GM12878 (cell line): ENCODE measurements at regions not wholly inside any gene's neighbourhood (a gene's known extent, or its start where the extent isn't known, plus 50 kb on each side); places are given as distances from the start of the nearest gene placed in this dataset.

Experiments
- ATAC-seq: fragments of 200-7000 bp; cut with Tn5 transposase; 3 replicates; pipeline ENCODE4 v1.9.1; 2020; ENCODE audit warnings: mild to moderate bottlenecking, moderate library complexity
- BruUV-seq: library from RNA; stranded (reverse); fragments of 400-500 nt; replicated peaks from 2 replicates; lab custom pipeline; 2021; lab: Mats Ljungman, UMichigan
- CTCF ChIA-PET: fragments of 300-600 bp; sonication (Branson Sonifier 250); formaldehyde crosslinking; extraction: SDS; loops from one replicate; lab custom pipeline; 2021; ENCODE audit warnings: inconsistent platforms; lab: Yijun Ruan, JAX
- POLR2A ChIA-PET: fragments of 350-600 bp; formaldehyde crosslinking; extraction: SDS; loops from one replicate; lab custom pipeline; 2021; ENCODE audit warnings: inconsistent platforms; lab: Charles Lee
- RAD21 ChIA-PET: fragments of 300-600 bp; sonication (Branson Sonifier 250); formaldehyde crosslinking; loops from one replicate; lab custom pipeline; 2023; ENCODE audit warnings: antibody characterized with exemption; ENCODE audit not compliant: unreplicated experiment; lab: Charles Lee
- SMC1A ChIA-PET: fragments of 300-600 bp; sonication (Branson Sonifier 250); formaldehyde crosslinking; loops from one replicate; lab custom pipeline; 2023; ENCODE audit not compliant: unreplicated experiment, uncharacterized antibody; lab: Charles Lee
- DNase-seq: peaks from one replicate; pipeline ENCODE4 v3.0.0-alpha.2; 2011; ENCODE audit warnings: low read depth, low spot score
- FAIRE-seq: peaks from 3 replicates; lab custom pipeline; 2011; peaks lifted over from hg19 to GRCh38; lab: Jason Lieb, UNC
- H2AFZ ChIP-seq: 2 replicates; pipeline ENCODE4 v1.6.0; 2011; ENCODE audit warnings: low read depth, low read length, control low read depth; ENCODE audit not compliant: control insufficient read depth
- H3K27ac ChIP-seq: 2 replicates; pipeline ENCODE4 v1.5.1; 2011; ENCODE audit warnings: control low read depth; ENCODE audit not compliant: control insufficient read depth, insufficient read depth
- H3K27me3 ChIP-seq, 2 experiments: replicated peaks in 1 of 2; 2 replicates each; pipeline versions ENCODE4 v1.6.0 to v1.6.1; 2011; ENCODE audit warnings: low read length in 1 of 2; ENCODE audit not compliant: control insufficient read depth in 2 of 2, insufficient read depth in 2 of 2
- H3K36me3 ChIP-seq, 2 experiments: 2 replicates each; pipeline ENCODE4 v1.5.1; 2011; ENCODE audit warnings: low read length in 1 of 2; ENCODE audit not compliant: control insufficient read depth in 2 of 2, insufficient read depth in 2 of 2
- H3K4me1 ChIP-seq: 2 replicates; pipeline ENCODE4 v1.6.1; 2011; ENCODE audit warnings: mild to moderate bottlenecking, low read length, moderate library complexity, mixed read lengths; ENCODE audit not compliant: control insufficient read depth, insufficient read depth
- H3K4me2 ChIP-seq: 2 replicates; pipeline ENCODE4 v1.6.0; 2011; ENCODE audit warnings: control low read depth; ENCODE audit not compliant: control insufficient read depth, insufficient read depth
- H3K4me3 ChIP-seq: fragments of 200-600 bp; sonication (generic); 2 replicates; pipeline ENCODE4 v1.5.1; 2016
- H3K79me2 ChIP-seq: 2 replicates; pipeline ENCODE4 v1.6.0; 2011; ENCODE audit warnings: low read length; ENCODE audit not compliant: control insufficient read depth, insufficient read depth
- H3K9ac ChIP-seq: 2 replicates; pipeline ENCODE4 v1.8.0; 2011; ENCODE audit warnings: low read length, control low read depth, mixed read lengths; ENCODE audit not compliant: control insufficient read depth, insufficient read depth
- H3K9me3 ChIP-seq: replicated peaks from 3 replicates; pipeline ENCODE4 v1.5.1; 2011; ENCODE audit warnings: mild to moderate bottlenecking, low read length; ENCODE audit not compliant: control insufficient read depth, insufficient read depth
- H4K20me1 ChIP-seq: 2 replicates; pipeline ENCODE4 v1.6.0; 2011; ENCODE audit not compliant: control insufficient read depth, insufficient read depth
- CEBPB ChIP-seq, 2 experiments: fragments of 150-350 bp in 1 of 2; IDR thresholded peaks; 2 replicates each; pipeline ENCODE4 v1.6.1; 2012 to 2014; ENCODE audit warnings: low read depth in 2 of 2, low read length in 2 of 2, borderline replicate concordance in 1 of 2, inconsistent platforms in 1 of 2
- CREB1 ChIP-seq: IDR thresholded peaks from 2 replicates; pipeline ENCODE4 v1.6.1; 2012; ENCODE audit warnings: low read depth, mild to moderate bottlenecking, inconsistent platforms
- ETV6 ChIP-seq, 2 experiments: fragments of 450-650 bp in 1 of 2; IDR thresholded peaks in 1 of 2; conservative IDR thresholded peaks in 1 of 2; 2 replicates each; pipeline ENCODE4 v1.6.1; 2014; ENCODE audit warnings: antibody characterized with exemption in 1 of 2, borderline replicate concordance in 1 of 2, low read depth in 1 of 2, mild to moderate bottlenecking in 1 of 2, moderate library complexity in 1 of 2
- IRF4 ChIP-seq: IDR thresholded peaks from 2 replicates; pipeline ENCODE4 v1.6.1; 2011; ENCODE audit warnings: low read depth, low read length
- MEF2A ChIP-seq: IDR thresholded peaks from 2 replicates; pipeline ENCODE4 v1.6.1; 2011; ENCODE audit warnings: low read depth, mild to moderate bottlenecking, low read length, moderate library complexity; ENCODE audit not compliant: insufficient read depth
- MTA2 ChIP-seq: fragments of 450-650 bp; IDR thresholded peaks from 2 replicates; pipeline ENCODE4 v1.6.1; 2016; ENCODE audit warnings: low read depth, mild to moderate bottlenecking, moderate library complexity
- MYB ChIP-seq: fragments of 150-350 bp; IDR thresholded peaks from 2 replicates; pipeline ENCODE4 v1.6.1; 2014; ENCODE audit warnings: mild to moderate bottlenecking, low read depth, low read length, borderline replicate concordance
- NR2C1 ChIP-seq: fragments of 450-650 bp; IDR thresholded peaks from 2 replicates; pipeline ENCODE4 v1.6.1; 2017; ENCODE audit warnings: antibody characterized with exemption, mild to moderate bottlenecking, moderate library complexity
- PBX3 ChIP-seq: IDR thresholded peaks from 2 replicates; pipeline ENCODE4 v1.6.1; 2011; ENCODE audit warnings: mild to moderate bottlenecking, low read depth, low read length, moderate library complexity; ENCODE audit not compliant: insufficient replicate concordance
- RELA ChIP-seq: fragments of 450-650 bp; IDR thresholded peaks from 2 replicates; pipeline ENCODE4 v1.8.0; 2014; ENCODE audit warnings: borderline replicate concordance; ENCODE audit not compliant: partially characterized antibody
- SP1 ChIP-seq: IDR thresholded peaks from one replicate; pipeline ENCODE4 v1.6.1; 2011; ENCODE audit warnings: low read depth, low read length
- STAT3 ChIP-seq: IDR thresholded peaks from 2 replicates; pipeline ENCODE4 v1.6.1; 2011; ENCODE audit warnings: low read depth, low read length, improper control_type of control experiment
- ZBTB40 ChIP-seq: fragments of 450-650 bp; IDR thresholded peaks from 2 replicates; pipeline ENCODE4 v1.6.1; 2016; ENCODE audit warnings: mild to moderate bottlenecking, moderate library complexity, borderline replicate concordance
- ZNF622 ChIP-seq: fragments of 450-650 bp; IDR thresholded peaks from 2 replicates; pipeline ENCODE4 v1.6.1; 2017; ENCODE audit warnings: mild to moderate bottlenecking, inconsistent platforms
- WGBS: methylation state at CpG from one replicate; pipeline ENCODE4 v1.1.6; 2016; ENCODE audit warnings: low lambda C conversion rate; ENCODE audit not compliant: insufficient replicate concordance, insufficient coverage; ENCODE audit errors: missing lambda C conversion rate; 5-methylcytosine and 5-hydroxymethylcytosine counted together
- in situ Hi-C: fragments of 300-500 bp; cut with MboI; formaldehyde crosslinking; loops from 9 replicates; pipeline ENCODE4 v1.14.3; 2018; ENCODE audit warnings: mixed read lengths
- intact Hi-C: fragments of 100-400 bp; cut with micrococcal nuclease; formaldehyde crosslinking; loops from one replicate; pipeline ENCODE4 v1.14.2; 2022; ENCODE audit not compliant: unreplicated experiment

GRCh38 chr18:1708006-1708405 lies 803.3 kb downstream of the ADCYAP1 start:
- no peak overlapping the region for H3K4me3 ChIP-seq
- ATAC-seq (no peak), DNase-seq (no peak), FAIRE-seq (no peak)
- no peaks in the 10 kb centered on the region for H3K79me2 ChIP-seq
- H3K27me3 ChIP-seq = no peaks in the 10 kb centered on the region
- no peak overlapping the region for H2AFZ ChIP-seq
- H3K9ac ChIP-seq = no peak overlapping the region
- in situ Hi-C loops = no loop called here
- intact Hi-C loops = no loop called here
- no peaks in the 10 kb centered on the region for H3K9me3 ChIP-seq
- ChIA-PET CTCF (no interaction called here), SMC1A (no interaction called here), RAD21 (no interaction called here), POLR2A (no interaction called here)
- 0% methylated on average over 2 of the region's 2 CpGs for WGBS
- no TSS peak for BruUV-seq
- no peaks in the 10 kb centered on the region for H3K4me1 ChIP-seq
- H3K36me3 ChIP-seq = no peaks in the 10 kb centered on the region
- TF ChIP-seq RELA = no peak
- TF ChIP-seq NR2C1 = no peak
- no peak for TF ChIP-seq MTA2
- no peak for TF ChIP-seq PBX3
- no peak for TF ChIP-seq ZNF622
- TF ChIP-seq MEF2A = no peak
- TF ChIP-seq MYB = no peak
- H3K27ac ChIP-seq = no peak overlapping the region
- no peak overlapping the region for H3K4me2 ChIP-seq
- H4K20me1 ChIP-seq = no peaks in the 10 kb centered on the region

GRCh38 chr18:1710114-1710513 lies 805.4 kb downstream of the ADCYAP1 start:
- H3K4me2 ChIP-seq = no peak overlapping the region
- H3K4me1 ChIP-seq = no peaks in the 10 kb centered on the region
- FAIRE-seq (no peak), DNase-seq (no peak), ATAC-seq (no peak)
- intact Hi-C loops = no loop called here
- WGBS = 9% methylated on average over 3 of the region's 3 CpGs
- no peaks in the 10 kb centered on the region for H3K79me2 ChIP-seq
- H3K36me3 ChIP-seq = no peaks in the 10 kb centered on the region
- H4K20me1 ChIP-seq = no peaks in the 10 kb centered on the region
- no peak overlapping the region for H3K9ac ChIP-seq
- no TSS peak for BruUV-seq
- ChIA-PET CTCF (no interaction called here), RAD21 (no interaction called here), SMC1A (no interaction called here), POLR2A (no interaction called here)
- no peak overlapping the region for H2AFZ ChIP-seq
- no peak overlapping the region for H3K4me3 ChIP-seq
- H3K27me3 ChIP-seq = no peaks in the 10 kb centered on the region
- no peak overlapping the region for H3K27ac ChIP-seq
- in situ Hi-C loops = no loop called here
- no peaks in the 10 kb centered on the region for H3K9me3 ChIP-seq
- TF ChIP-seq ZBTB40 (no peak), CREB1 (no peak), IRF4 (no peak), ETV6 (conservative IDR thresholded peaks at IDR 0.05 in 1 of 2, IDR thresholded peaks at IDR 0.05 in 1 of 2; ENCODE audit: borderline replicate concordance in 1 of 2, low read depth in 1 of 2) (no peak), CEBPB (IDR thresholded peaks at IDR 0.05; ENCODE audit: borderline replicate concordance in 1 of 2, low read depth in 2 of 2, low read length in 2 of 2) (no peak), SP1 (no peak), STAT3 (no peak)
